MM.1S (cell line): ENCODE measurements at regions not wholly inside any gene's neighbourhood (a gene's known extent, or its start where the extent isn't known, plus 50 kb on each side); places are given as distances from the start of the nearest gene placed in this dataset.

ENCODE experiments used
- DNase-seq: peaks from one replicate; pipeline ENCODE4 v3.0.0-alpha.2; 2015
- H2AFZ ChIP-seq: fragments of 300-600 bp; sonication (generic); 2 replicates; pipeline ENCODE4 v1.6.0; 2016; ENCODE audit warnings: antibody characterized with exemption, low read length
- H3F3A ChIP-seq: fragments of 300-600 bp; sonication (generic); 2 replicates; pipeline ENCODE4 v1.6.1; 2016; ENCODE audit warnings: mild to moderate bottlenecking, antibody characterized with exemption, low read length, moderate library complexity, mixed read lengths; ENCODE audit not compliant: insufficient read depth
- H3K27ac ChIP-seq: fragments of 300-600 bp; sonication (generic); 2 replicates; pipeline ENCODE4 v1.5.1; 2016; ENCODE audit warnings: mild to moderate bottlenecking, low read length
- H3K27me3 ChIP-seq: fragments of 300-600 bp; sonication (generic); replicated peaks from 2 replicates; pipeline ENCODE4 v1.6.0; 2016; ENCODE audit warnings: low read length; ENCODE audit not compliant: insufficient read depth
- H3K36me3 ChIP-seq: fragments of 300-600 bp; sonication (generic); replicated peaks from 2 replicates; pipeline ENCODE4 v1.6.1; 2016; ENCODE audit warnings: mild to moderate bottlenecking, low read length, mixed read lengths; ENCODE audit not compliant: insufficient read depth
- H3K4me1 ChIP-seq: fragments of 300-600 bp; sonication (generic); 2 replicates; pipeline ENCODE4 v1.6.1; 2016; ENCODE audit warnings: low read length, mixed read lengths
- H3K4me2 ChIP-seq: fragments of 300-600 bp; sonication (generic); 2 replicates; pipeline ENCODE4 v1.6.0; 2016; ENCODE audit warnings: low read depth, low read length
- H3K4me3 ChIP-seq: fragments of 300-600 bp; sonication (generic); 2 replicates; pipeline ENCODE4 v1.5.1; 2016; ENCODE audit warnings: low read length, mixed read lengths
- H3K79me2 ChIP-seq: fragments of 300-600 bp; sonication (generic); 2 replicates; pipeline ENCODE4 v1.6.1; 2016; ENCODE audit warnings: mixed run types, low read length, mixed read lengths
- H3K9ac ChIP-seq: fragments of 300-600 bp; sonication (generic); 2 replicates; pipeline ENCODE4 v1.6.1; 2016; ENCODE audit warnings: low read length, mixed read lengths
- H3K9me2 ChIP-seq: fragments of 300-600 bp; sonication (generic); replicated peaks from 2 replicates; pipeline ENCODE4 v1.6.1; 2016; ENCODE audit warnings: mild to moderate bottlenecking, low read length, mixed read lengths; ENCODE audit not compliant: insufficient read depth
- H3K9me3 ChIP-seq: fragments of 300-600 bp; sonication (generic); replicated peaks from 2 replicates; pipeline ENCODE4 v1.6.1; 2016; ENCODE audit warnings: mild to moderate bottlenecking, low read length, mixed read lengths; ENCODE audit not compliant: insufficient read depth
- H4K20me1 ChIP-seq: fragments of 300-600 bp; sonication (generic); 2 replicates; pipeline ENCODE4 v1.6.1; 2016; ENCODE audit warnings: mild to moderate bottlenecking, low read length, moderate library complexity, mixed read lengths; ENCODE audit not compliant: insufficient read depth
- EZH2 ChIP-seq: fragments of 300-600 bp; sonication (generic); optimal IDR thresholded peaks from 2 replicates; pipeline ENCODE3; 2017; ENCODE audit warnings: low read depth, mild to moderate bottlenecking, antibody characterized with exemption, low read length, mixed read lengths
- EZH2phosphoT487 ChIP-seq: fragments of 300-600 bp; sonication (generic); IDR thresholded peaks from 2 replicates; pipeline ENCODE4 v1.6.1; 2018; ENCODE audit warnings: antibody characterized with exemption, low read length
- TF ChIP-seq, protein P1 (sequence below): fragments of 300-600 bp; sonication (generic); IDR thresholded peaks from 2 replicates; pipeline ENCODE4 v1.5.1; 2016; ENCODE audit warnings: antibody characterized with exemption, low read length, mixed read lengths

DNA sequence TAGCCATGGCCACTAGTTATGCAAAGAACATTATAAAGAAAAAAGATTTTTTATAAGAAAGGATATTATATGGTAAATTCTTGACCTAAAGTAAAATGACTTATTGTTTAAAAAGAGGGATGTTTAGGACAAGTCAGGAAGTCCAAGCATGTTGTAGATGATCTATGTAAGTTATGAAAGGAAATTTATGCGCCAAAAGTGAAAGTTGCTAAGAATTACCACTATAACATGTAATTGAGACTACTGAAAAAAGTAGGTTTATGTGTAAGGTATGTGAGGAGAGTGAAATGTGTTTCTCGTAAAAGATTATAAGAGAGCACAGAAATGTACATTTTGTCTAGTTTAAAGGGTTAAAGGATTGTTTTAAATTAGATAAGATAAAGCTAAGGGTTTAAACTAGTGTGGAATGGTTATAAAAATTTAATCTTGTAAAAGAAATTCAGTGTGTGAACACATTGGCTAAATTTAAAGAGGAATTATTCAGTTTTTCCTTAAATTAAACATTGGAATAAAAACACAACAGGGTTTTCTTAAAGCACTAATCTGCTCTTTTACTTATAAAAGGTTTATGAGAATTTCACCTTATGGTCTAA is 1100.4 kb upstream of the EDIL3 start:
- Histone ChIP-seq H2AFZ (no peak overlapping the region), H3K36me3 (no peaks in the 10 kb centered on the region), H3K27me3 (no peaks in the 10 kb centered on the region), H3K4me1 (no peaks in the 10 kb centered on the region), H4K20me1 (no peaks in the 10 kb centered on the region), H3K79me2 (no peaks in the 10 kb centered on the region), H3K27ac (no peak overlapping the region), H3K9ac (no peak overlapping the region), H3K4me2 (no peak overlapping the region), H3K9me3 (no peaks in the 10 kb centered on the region), H3F3A (no peaks in the 10 kb centered on the region), H3K9me2 (no peaks in the 10 kb centered on the region), H3K4me3 (no peak overlapping the region)
- TF ChIP-seq EZH2phosphoT487, result no peak
- TF ChIP-seq EZH2, result no peak
- TF ChIP-seq, protein P1, sequence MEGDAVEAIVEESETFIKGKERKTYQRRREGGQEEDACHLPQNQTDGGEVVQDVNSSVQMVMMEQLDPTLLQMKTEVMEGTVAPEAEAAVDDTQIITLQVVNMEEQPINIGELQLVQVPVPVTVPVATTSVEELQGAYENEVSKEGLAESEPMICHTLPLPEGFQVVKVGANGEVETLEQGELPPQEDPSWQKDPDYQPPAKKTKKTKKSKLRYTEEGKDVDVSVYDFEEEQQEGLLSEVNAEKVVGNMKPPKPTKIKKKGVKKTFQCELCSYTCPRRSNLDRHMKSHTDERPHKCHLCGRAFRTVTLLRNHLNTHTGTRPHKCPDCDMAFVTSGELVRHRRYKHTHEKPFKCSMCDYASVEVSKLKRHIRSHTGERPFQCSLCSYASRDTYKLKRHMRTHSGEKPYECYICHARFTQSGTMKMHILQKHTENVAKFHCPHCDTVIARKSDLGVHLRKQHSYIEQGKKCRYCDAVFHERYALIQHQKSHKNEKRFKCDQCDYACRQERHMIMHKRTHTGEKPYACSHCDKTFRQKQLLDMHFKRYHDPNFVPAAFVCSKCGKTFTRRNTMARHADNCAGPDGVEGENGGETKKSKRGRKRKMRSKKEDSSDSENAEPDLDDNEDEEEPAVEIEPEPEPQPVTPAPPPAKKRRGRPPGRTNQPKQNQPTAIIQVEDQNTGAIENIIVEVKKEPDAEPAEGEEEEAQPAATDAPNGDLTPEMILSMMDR, result no peak
- DNase-seq, result no peak

DNA sequence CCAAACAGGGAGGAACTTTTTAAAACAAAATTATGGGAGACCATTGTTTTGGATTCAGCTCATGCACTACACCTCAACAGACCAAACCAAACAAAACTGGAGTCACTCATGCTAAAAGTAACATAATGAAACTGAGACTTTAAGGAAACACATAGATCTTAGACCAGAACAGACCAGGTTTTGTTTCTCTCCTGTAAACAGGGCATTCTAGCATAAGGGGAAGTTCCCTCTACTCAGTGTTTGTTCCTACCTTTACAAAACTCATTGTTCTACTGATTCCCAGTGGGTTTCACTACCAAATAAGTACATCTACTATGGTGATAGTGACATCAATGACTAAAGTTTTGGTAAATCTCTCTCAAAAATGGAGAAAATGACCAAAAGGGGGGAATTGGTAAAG is 1103.6 kb upstream of the EDIL3 start:
- Histone ChIP-seq H3F3A (no peaks in the 10 kb centered on the region), H3K4me2 (no peak overlapping the region), H3K79me2 (no peaks in the 10 kb centered on the region), H3K27ac (no peak overlapping the region), H4K20me1 (no peaks in the 10 kb centered on the region), H2AFZ (no peak overlapping the region), H3K36me3 (no peaks in the 10 kb centered on the region), H3K9ac (no peak overlapping the region), H3K4me1 (no peaks in the 10 kb centered on the region), H3K4me3 (no peak overlapping the region), H3K27me3 (no peaks in the 10 kb centered on the region), H3K9me2 (no peaks in the 10 kb centered on the region), H3K9me3 (no peaks in the 10 kb centered on the region)
- no peak for DNase-seq
- TF ChIP-seq, protein P1, result no peak
- TF ChIP-seq EZH2 (no peak), EZH2phosphoT487 (no peak)

DNA sequence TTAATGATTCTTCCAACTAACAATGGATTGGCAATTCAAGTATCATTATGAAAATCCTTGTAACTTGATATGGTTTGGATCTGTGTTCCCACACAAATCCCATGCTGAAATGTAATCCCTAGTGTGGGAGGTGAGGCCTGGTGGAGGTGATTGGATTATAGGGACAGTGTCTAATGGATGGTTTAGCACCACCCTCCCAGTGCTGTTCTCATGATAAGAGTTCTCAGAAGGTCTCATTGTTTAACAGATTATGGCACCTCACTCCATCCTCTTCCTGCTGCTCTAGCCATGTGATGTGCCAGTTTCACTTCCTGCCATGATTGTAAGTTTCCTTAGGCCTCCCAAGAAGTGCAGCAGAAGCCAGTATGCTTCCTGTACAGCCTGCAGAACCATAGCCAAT is 1116.2 kb upstream of the EDIL3 start:
- Histone ChIP-seq H3K27ac (no peak overlapping the region), H3K36me3 (no peaks in the 10 kb centered on the region), H3K9me3 (no peaks in the 10 kb centered on the region), H4K20me1 (no peaks in the 10 kb centered on the region), H3K4me2 (no peak overlapping the region), H3K27me3 (no peaks in the 10 kb centered on the region), H3K9ac (no peak overlapping the region), H3K4me3 (no peak overlapping the region), H2AFZ (no peak overlapping the region), H3K9me2 (no peaks in the 10 kb centered on the region), H3K79me2 (no peaks in the 10 kb centered on the region), H3F3A (no peaks in the 10 kb centered on the region), H3K4me1 (no peaks in the 10 kb centered on the region)
- no peak for TF ChIP-seq EZH2
- no peak for TF ChIP-seq EZH2phosphoT487
- TF ChIP-seq, protein P1, result no peak
- DNase-seq, result no peak
